ENCODE measurements at regions not wholly inside any gene's neighbourhood (a gene's known extent, or its start where the extent isn't known, plus 50 kb on each side); places are given as distances from the start of the nearest gene placed in this dataset.

DNA sequence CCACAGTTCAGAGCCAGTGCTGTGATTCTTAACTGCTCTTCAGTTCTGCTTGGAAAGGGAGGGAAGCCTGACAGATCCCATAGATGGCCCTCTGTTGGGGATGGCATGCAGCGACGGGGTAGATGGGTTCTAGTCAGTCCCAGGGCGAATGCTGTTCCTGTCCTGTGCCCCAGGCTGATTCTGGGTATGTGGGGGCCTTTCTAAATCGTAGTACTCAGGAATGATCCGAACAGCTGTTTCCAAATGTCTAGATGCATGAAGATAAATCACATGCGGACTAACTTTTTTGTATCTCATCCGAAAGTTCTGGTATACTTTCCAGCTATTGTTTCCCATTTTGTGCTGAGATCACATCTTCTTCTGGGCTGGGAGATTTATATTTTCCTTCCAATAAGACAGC, 186.0 kb upstream of the MKI67 start:
- no peak for DNase-seq (ENCODE audit: low read depth in 2 of 3, low spot score in 2 of 3)

DNA sequence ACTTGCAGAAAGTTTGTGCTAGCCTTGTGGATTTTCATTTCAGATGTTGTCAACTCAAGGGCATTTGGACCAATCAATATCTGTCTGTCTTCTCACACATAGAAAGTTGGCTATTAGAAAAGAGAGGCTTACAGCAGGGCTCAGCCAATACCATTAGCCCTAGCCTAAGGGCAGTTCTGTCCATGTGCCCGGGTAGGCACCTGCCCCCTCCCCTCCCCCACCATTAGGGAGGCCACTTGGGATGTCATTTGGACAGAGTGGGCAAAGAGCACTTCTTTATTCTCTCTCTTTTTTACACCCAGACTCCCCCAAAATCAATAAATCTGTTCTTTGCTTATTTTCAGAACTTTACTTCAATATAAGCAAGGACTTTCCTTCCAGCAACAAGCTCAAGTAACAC, 188.5 kb upstream of the MKI67 start:
- DNase-seq (ENCODE audit: low read depth in 2 of 3, low spot score in 2 of 3) = no peak

DNA sequence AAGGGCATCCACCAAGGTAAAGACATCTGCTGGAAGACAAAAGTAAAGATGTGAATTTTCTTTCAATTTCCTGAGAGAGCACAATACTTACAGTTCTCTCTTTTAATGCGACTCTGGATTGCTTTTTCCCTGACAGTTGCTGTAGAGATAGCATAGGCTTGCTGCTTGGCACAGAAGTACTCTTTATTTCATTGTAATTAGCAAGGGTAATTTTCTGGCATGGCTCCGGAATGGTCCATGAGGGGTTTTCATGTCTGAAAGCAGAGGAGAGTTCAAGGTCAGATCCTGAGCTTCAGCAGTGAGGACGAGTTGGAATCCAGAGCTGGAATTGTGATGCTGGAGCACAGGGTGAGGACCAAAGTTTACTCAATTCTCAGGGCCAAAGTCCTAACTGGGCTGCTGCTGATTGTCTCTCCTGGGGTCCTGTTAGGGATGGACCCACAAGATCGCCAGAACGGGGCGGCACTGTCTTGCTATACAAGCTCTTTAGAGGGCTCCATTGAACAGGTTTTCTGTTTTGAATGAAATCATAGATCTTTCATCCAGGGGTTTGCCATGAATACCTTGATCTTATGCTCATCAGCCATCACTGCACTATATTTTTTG, 190.0 kb upstream of the MKI67 start:
- no peak for DNase-seq (ENCODE audit: low read depth in 2 of 3, low spot score in 2 of 3)

DNA sequence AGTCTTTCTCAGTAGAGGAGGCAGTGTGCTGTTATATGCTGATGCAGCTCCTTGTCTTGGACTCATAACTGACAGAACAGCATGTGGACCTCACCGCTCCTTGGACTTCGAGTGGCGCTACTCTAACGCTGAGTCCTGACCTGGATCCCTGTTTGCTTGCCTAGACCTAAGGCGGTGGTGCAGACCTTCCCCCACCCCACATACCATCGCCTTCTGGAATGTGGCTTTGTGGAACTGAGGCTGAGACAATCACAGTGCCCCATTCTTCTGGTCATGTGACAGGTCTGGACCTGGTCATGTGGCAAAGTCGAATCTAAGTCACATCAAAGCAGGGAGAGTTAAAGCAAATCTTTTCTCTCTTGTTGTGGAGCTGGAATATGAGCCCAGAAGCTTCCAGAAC, 190.7 kb upstream of the MKI67 start:
- no peak for DNase-seq (ENCODE audit: low read depth in 2 of 3, low spot score in 2 of 3)

DNA sequence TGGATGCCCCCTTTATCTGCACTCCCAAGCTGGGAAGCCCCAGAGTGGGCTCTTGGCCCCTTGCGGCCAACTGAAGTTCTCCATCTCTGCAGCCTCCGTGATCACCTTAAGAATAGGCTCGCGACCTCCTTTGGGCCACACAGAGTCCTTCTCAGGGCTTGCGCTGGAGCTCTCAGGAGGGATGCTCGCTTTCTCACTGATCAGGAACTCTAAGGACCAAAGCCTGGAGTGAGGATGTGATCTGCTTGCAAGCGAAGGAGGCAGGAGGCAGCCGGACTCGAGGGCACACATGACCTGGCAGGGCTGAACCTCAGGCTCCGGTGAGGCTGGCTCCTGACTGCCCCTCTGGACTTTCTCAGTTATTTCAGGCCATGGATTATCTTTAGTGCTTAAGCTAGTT, 192.1 kb upstream of the MKI67 start:
- no peak for DNase-seq (ENCODE audit: low read depth in 2 of 3, low spot score in 2 of 3)

DNA sequence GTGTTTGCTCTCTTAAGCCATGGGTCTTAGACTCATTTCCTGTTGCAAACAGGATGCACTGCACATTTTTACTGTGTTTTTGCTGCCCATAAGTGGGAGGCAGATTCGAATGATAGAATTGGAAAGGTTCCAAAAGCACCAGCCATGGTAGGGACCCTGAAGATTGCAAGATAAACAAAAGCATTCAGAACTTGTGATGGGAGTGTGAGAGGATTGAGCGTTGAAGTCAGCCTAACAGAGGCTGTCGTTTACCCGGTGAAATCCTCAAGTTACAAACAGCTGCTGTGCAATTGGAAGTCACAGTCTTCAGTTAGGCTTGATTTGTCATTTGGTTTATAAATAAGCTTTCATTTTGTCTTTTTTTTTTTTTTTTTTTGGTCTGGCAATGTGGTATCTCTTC, 192.7 kb upstream of the MKI67 start:
- DNase-seq (ENCODE audit: low read depth in 2 of 3, low spot score in 2 of 3) = no peak

DNA sequence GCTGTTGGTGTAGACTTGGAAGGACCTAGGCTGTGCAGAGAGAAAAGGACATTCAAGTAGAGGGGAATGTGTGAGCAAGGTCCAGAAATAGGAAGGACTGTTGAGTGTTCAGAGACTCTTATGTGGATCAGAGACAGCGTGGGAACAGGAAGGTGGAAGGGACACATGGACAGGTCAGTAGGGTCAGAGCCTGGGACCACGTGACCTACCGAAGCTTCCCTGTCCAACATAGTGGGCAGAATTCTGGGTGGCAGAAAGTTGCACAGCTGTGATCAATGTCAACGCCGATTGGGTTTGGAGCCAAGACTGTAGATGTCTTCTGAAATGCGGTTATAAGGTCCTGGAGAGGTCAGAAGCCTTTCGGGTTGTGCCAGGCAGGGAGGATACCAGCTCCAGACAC, 195.9 kb upstream of the MKI67 start:
- no peak for DNase-seq (ENCODE audit: low read depth in 2 of 3, low spot score in 2 of 3)

DNA sequence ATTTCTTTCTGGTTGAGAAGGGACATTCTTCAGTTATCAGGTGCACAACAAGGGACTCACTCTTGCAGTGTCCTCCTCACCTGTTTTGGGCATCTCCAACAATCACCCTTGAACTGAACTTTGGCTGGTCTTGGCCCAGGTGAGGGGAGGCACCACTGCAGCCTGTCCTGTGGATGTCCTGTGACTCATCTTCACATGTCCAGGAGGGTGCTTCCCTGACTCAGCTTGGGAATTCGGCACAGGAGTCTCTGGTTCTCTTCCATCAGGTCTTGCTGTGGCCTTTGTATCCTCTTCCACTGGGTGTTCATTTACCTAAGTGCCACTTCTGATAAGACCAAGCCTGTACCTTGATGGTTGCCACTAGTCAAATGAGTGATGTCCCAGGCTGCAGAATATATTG, 196.7 kb upstream of the MKI67 start:
- no peak for DNase-seq (ENCODE audit: low read depth in 2 of 3, low spot score in 2 of 3)

DNA sequence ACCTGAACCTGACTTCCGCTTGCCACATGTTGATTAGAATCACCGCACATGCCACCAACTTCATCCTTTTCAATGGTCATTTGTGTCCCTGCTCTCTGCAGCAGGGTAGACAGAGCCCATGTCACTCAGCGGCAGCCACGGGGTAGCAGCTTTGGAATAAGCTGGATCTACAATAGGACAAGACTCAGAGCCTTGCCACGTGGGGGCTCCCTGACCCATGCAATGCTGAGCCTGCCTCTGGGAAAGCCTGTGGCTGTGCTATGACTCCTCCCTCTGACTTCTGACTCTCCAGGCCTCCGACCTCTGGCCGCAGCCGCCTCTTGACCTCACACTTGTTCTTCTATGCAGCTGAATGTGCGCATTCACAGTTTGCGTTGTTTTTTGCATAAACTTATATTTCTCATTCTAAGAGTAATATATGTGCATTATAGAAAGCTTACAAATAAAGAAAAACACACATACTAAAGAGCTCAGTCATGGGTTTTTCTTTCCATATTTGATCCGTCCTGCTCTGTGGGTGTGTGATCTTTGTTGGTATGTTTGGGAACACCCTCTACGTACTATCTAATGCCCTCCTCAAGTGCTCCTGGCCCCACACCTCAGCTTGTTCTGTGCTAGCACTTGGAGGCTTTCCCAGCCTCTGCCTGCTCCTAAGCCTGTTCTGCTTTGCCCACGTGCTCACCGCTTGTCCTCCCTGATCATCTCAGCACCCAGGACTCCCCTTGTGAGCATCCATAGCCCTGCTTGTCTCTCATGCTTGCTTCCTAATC, 198.0 kb upstream of the MKI67 start:
- no peak for DNase-seq (ENCODE audit: low read depth in 2 of 3, low spot score in 2 of 3)

DNA sequence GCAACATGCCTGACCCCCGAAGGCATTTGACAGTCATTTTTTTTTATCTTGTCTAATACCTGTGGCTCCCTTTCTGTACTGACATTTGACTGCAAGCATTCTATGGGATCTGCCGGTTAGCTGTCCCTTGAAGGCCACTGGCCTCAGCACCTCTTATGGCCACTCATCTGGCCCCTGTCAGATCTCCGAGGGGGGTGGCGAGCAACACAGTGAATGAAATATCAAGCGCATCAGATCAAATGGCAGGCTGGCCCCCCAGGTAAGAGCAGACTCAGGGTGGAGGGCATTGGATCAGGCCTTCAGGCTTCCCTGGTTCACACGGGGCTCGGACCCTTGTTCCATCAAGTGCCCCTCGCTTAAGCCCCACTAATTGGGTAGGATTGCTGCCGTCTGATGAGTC, 199.6 kb upstream of the MKI67 start:
- no peak for DNase-seq (ENCODE audit: low read depth in 2 of 3, low spot score in 2 of 3)

DNA sequence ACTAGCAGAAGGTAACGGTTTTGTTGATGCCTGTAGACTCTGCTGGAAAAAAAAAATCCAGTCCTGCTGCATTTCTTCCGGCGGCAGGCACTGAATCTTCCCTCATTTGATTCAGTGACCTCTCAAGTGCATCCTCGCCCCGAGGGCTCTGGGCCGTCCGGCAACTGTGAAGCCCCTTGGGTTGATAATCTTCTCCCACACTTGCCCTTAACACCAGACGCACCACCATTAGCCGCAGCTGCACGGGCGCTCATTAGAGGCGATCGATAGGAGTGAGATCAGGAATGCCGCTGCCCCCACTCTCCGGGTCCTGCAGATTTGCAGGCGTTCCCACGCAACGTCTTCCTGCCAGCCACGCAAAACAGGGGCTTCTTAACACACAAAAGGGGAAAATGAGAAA, 200.0 kb upstream of the MKI67 start:
- DNase-seq (ENCODE audit: low read depth in 2 of 3, low spot score in 2 of 3) = no peak

DNA sequence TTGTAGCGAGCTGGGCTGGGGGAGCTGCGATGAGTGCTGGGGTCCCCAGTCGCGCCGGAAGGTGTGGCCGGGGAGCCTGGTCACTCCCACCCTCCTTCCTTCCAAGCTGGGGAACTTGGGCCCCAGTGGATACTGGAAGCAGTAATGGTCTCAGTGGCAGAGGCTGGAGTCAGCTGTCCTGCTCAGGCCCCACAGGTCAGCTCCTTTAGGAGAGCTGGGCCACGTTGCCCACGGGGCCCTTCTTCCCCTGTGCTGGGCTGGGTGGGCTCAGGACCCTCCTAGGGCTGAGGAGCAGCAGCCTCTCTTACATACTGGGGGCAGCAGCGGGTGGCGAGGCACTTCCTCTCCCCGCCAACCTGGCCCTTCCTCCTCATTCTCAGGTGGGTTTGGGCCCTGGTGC, 200.6 kb upstream of the MKI67 start:
- no peak for DNase-seq (ENCODE audit: low read depth in 2 of 3, low spot score in 2 of 3)

DNA sequence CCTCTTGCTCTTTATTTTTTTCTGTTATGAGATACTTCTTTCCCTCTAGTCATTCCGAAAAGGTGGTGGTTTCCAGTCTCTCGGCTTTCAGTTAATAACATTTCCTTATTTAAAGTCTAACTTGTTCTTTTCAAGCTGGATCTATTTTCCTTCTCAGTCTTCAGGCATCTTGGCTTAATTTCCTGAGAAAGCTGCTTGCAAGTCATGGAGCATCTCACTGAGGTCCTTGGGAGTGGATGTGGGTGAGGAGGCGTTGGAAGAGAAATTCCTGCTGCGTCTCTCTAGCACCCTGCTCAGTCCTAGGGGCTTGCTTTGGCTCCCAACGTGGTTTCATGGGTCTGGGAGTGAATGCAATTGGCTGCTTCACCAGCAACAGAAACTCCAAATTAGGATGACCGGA, 210.2 kb upstream of the MKI67 start:
- DNase-seq (ENCODE audit: low read depth in 2 of 3, low spot score in 2 of 3) = no peak

DNA sequence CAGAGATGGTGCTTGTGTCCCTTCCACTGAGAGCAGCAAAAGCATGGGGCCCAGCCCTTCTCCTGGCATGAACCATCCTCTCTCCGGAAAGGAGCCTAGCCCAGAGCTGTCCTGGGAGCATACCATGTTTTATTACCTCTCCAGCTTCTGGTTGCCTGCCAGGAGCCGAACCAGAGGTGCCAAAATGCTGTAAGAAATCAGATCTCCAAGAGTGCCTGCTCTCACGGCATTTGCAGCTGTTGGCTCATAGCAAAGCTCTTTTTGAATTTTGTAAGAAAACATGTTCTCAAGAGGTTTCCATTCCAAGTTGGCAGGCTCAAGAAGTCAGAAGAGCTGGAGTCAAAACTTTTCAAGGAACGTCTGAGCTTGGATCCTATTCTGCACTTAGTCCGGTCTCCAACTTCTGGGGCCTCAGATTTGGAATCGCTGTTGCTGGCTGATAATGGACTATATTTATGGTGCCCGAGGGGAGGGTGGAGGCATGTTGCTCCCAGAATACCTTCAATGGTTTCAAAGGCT, 211.7 kb upstream of the MKI67 start:
- no peak for DNase-seq (ENCODE audit: low read depth in 2 of 3, low spot score in 2 of 3)

DNA sequence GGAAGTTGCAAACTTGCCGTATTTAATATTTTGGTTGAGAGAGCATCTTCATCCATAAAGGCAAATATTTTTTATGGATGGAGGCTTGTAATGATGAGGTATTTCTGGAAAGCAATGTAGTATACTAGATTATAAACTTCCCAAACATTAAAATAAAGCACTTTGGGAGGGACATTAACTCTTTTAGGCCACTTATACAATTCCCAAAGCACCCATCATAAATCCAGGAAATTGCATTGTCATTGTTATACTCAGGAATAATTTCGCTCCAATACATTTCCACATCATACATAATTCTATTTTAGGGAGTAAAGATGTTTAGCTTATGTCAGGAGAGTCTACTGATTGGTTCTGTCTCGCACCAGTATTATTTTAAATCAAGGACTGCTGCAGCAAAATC, 212.7 kb upstream of the MKI67 start:
- no peak for DNase-seq (ENCODE audit: low read depth in 2 of 3, low spot score in 2 of 3)

DNA sequence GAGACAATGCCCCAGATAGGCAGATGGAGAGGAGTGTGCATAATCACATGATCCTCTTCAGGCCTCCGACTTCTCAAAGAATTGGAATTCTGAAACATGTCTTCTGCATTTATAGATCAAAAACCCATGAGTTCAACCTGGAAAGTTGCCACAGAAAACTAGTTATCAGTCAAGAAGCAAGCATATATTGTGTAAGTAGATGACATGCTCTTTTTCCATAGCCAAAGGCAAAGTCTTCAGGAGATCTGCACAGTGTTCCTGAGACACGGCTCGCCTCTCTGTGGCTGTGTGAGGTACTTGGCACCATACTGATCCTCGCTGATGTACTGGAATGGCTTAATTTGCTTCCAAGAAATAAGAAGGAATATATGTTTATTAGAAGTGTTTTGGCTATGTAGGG, 213.5 kb upstream of the MKI67 start:
- no peak for DNase-seq (ENCODE audit: low read depth in 2 of 3, low spot score in 2 of 3)

DNA sequence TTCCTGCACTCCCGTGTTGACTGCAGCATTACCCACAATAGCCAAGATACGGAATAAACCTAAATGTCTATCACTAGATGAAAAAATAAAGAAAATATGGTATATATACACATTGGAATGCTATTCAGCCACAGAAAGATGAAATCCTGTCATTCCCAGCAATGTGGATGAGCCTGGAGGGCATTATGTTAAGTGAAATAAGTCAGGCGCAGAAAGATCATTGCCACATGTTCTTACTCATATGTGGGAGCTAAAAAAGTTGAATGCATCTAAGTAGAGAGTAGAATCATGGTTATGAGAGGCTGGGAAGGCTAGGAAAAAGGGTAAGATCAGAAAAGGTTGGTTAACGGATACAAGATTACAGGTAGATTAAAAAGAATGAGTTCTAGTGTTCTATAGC, 219.1 kb upstream of the MKI67 start:
- DNase-seq (ENCODE audit: low read depth in 2 of 3, low spot score in 2 of 3) = no peak

DNA sequence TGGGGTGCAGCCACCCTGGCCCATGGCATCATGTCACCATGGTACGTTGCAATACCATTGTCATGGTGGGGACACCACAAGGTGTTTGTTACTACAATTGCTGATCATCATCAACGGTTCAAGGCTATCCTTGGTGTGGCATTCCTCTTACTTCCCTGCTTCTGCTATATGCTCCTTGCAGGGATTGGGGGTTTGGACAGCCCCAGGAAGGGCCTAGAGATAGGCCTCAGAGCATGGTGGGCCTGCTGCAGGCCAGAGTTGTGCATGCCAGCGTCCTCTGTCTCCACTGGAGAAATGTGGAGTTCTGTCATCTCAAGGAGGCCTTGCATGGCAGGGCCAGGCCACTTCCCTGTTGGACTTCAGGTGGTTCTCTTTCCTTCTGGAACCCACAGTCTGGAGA, 234.6 kb upstream of the MKI67 start:
- no peak for DNase-seq (ENCODE audit: low read depth in 2 of 3, low spot score in 2 of 3)

DNA sequence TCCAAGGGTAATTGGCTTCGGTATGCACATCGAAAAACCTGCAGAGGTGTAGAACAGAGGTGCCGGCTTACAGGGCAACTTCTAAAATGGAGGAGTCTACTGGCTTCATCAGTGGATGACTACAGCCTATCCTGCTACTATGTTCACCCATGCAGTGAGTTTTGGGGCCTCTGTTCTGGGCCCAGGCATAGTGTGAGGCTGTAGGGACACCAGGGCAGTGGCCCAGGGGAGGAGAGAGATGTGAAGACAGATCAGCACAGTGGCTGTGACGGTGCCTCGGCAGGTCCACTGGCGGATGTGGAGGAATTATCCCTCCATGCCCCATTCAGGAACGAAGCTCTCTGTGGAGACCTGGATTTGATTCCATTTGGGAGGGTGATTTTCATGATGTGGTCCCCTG, 235.3 kb upstream of the MKI67 start:
- DNase-seq (ENCODE audit: low read depth in 2 of 3, low spot score in 2 of 3) = no peak

DNA sequence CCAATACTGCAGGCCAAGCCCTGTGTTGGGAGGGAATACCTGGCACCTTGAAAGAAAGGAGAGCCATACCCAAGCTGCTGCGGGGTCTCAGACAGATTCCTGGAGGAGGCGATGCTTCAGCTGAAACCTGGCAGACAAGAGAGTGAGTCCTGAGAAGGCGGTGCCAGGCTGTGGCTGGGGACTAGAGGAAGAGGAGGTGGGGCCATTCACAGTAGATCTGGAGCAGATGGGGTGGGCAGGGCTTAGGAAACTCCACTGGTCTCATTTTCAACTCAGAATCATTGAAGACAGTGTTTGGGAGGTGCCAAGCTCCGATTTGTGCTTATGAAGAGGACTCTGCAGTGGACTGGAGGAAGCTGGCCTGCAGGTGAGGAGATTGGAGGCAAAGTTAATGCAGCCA, 236.3 kb upstream of the MKI67 start:
- DNase-seq (ENCODE audit: low read depth in 2 of 3, low spot score in 2 of 3) = no peak

DNA sequence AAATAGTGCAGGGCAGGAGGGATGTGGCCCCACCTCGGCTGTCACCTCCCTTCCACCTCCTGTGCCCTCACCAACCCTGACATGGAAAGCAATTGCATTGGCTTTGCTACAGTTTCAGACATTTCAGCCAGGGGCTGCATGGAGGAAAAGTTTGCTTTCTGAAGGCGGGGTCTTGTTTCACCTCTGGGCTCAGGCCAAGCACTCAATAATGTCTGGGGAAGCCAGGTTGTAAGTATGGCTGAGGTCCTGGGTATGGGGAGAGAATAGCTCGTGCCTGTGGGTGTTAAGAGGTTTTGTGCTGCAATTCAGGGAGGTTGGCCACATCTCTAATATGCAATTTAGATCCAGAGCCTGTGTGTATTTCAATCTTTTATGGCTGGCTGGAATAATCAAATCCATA, 238.4 kb upstream of the MKI67 start:
- no peak for DNase-seq (ENCODE audit: low read depth in 2 of 3, low spot score in 2 of 3)

DNA sequence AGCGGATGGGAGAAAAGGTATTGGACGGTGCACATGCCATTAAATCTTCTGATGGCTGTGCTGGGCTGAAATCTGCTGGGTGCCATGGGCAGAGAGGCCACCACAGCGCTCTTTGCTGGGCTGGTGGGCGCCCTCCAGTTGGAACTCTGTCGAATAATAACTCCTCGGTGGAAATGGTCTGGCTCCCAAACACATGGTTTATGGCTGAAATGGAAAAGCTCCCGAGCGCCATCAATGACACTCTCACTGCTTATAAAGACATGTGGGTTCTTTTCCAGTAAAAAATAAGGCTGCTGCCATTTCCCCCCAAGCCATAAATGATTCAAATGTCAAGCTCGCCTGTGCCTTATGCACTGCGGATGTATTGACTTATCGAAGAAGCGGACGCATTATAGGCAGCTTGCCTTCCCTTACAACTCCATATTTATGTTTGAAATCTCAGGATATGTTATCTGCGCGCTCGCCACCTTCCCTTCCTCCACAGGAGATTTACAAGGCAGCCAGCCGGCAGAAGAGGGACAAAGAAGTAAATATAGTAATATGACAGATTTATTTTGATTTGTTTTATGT, 239.0 kb upstream of the MKI67 start:
- no peak for DNase-seq (ENCODE audit: low read depth in 2 of 3, low spot score in 2 of 3)

DNA sequence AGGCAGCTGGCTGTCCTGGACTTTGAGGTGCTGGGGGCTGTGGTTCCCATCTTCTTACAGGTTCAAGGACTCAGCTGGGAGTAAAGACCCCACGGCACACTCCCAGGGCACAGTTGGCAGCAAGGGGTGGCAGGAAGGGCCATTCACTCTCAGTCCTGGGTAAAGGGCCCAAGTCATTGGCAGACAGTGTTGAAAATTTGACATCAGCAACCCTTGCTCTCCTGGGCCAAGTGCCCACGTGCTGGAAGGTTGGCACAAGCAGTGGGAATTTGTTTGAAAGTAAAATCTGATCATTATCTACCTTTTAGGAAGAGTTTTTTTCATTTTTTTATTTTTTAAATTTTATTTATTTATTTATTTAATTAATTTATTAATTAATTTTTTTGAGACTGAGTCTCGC, 241.6 kb upstream of the MKI67 start:
- no peak for DNase-seq (ENCODE audit: low read depth in 2 of 3, low spot score in 2 of 3)
